Keratinocyte (primary cell): ENCODE measurements at regions not wholly inside any gene's neighbourhood (a gene's known extent, or its start where the extent isn't known, plus 50 kb on each side); places are given as distances from the start of the nearest gene placed in this dataset.
A peak's percentile ranks its signal among the peaks of the same experiment; 100 is the strongest.

Source experiments
- DNase-seq: peaks from one replicate; pipeline ENCODE4 v3.0.0-alpha.2; 2011; ENCODE audit warnings: low read depth, missing footprints, low spot score
- FAIRE-seq: peaks from 2 replicates; lab custom pipeline; 2011; peaks lifted over from hg19 to GRCh38; lab: Jason Lieb, UNC
- H2AFZ ChIP-seq: 2 replicates; pipeline ENCODE4 v1.6.0; 2012; ENCODE audit warnings: low read length, control low read depth, inconsistent platforms; ENCODE audit not compliant: control insufficient read depth
- H3K27ac ChIP-seq: 2 replicates; pipeline ENCODE4 v1.5.1; 2011; ENCODE audit warnings: low read length; ENCODE audit not compliant: control insufficient read depth, insufficient read depth
- H3K27me3 ChIP-seq: 3 replicates; pipeline ENCODE4 v1.6.0; 2011; ENCODE audit warnings: low read length; ENCODE audit not compliant: control insufficient read depth, insufficient read depth; ENCODE audit errors: extremely low read depth
- H3K36me3 ChIP-seq, 2 experiments: 2 replicates in 1 of 2; 3 replicates in 1 of 2; pipeline ENCODE4 v1.5.1; 2011; ENCODE audit warnings: low read length in 2 of 2, mild to moderate bottlenecking in 1 of 2; ENCODE audit not compliant: control insufficient read depth in 2 of 2, insufficient read depth in 2 of 2; ENCODE audit errors: extremely low read depth in 1 of 2
- H3K4me1 ChIP-seq: 3 replicates; pipeline ENCODE4 v1.5.1; 2011; ENCODE audit warnings: low read length; ENCODE audit not compliant: control insufficient read depth, insufficient read depth; ENCODE audit errors: extremely low read depth
- H3K4me2 ChIP-seq: 3 replicates; pipeline ENCODE4 v1.6.0; 2011; ENCODE audit warnings: low read depth, low read length; ENCODE audit not compliant: control insufficient read depth, insufficient read depth; ENCODE audit errors: extremely low read depth
- H3K4me3 ChIP-seq, 3 experiments: fragments of 200-600 bp in 1 of 3; sonication (generic) in 1 of 3; 2 replicates in 2 of 3; 3 replicates in 1 of 3; pipeline ENCODE4 v1.5.1; 2011 to 2016; ENCODE audit warnings: low read length in 3 of 3, mild to moderate bottlenecking in 3 of 3, control low read depth in 2 of 3, inconsistent platforms in 1 of 3, low read depth in 1 of 3, mixed read lengths in 1 of 3, mixed run types in 1 of 3, moderate library complexity in 1 of 3; ENCODE audit not compliant: control insufficient read depth in 2 of 3, insufficient read depth in 2 of 3; ENCODE audit errors: extremely low read depth in 1 of 3
- H3K79me2 ChIP-seq: 2 replicates; pipeline ENCODE4 v1.6.0; 2012; ENCODE audit warnings: low read length; ENCODE audit not compliant: control insufficient read depth, insufficient read depth
- H3K9ac ChIP-seq: 3 replicates; pipeline ENCODE4 v1.6.0; 2011; ENCODE audit warnings: low read length; ENCODE audit not compliant: control insufficient read depth, insufficient read depth; ENCODE audit errors: extremely low read depth
- H3K9me1 ChIP-seq: 3 replicates; pipeline ENCODE4 v1.6.0; 2011; ENCODE audit warnings: low read length; ENCODE audit not compliant: control insufficient read depth, insufficient read depth; ENCODE audit errors: extremely low read depth
- H3K9me3 ChIP-seq: 2 replicates; pipeline ENCODE4 v1.5.1; 2012; ENCODE audit warnings: low read depth, low read length; ENCODE audit not compliant: control insufficient read depth
- H4K20me1 ChIP-seq: 3 replicates; pipeline ENCODE4 v1.6.0; 2011; ENCODE audit warnings: low read length; ENCODE audit not compliant: control insufficient read depth, insufficient read depth; ENCODE audit errors: extremely low read depth
- CTCF ChIP-seq, 3 experiments: IDR thresholded peaks in 1 of 3; conservative IDR thresholded peaks in 1 of 3; optimal IDR thresholded peaks in 1 of 3; 2 replicates in 2 of 3; 3 replicates in 1 of 3; pipeline versions ENCODE3 to v1.5.1; 2011; ENCODE audit warnings: low read length in 3 of 3, mild to moderate bottlenecking in 3 of 3, moderate library complexity in 2 of 3, control low read depth in 1 of 3, inconsistent platforms in 1 of 3; ENCODE audit not compliant: insufficient read depth in 2 of 3; ENCODE audit errors: extremely low read depth in 1 of 3
- EZH2 ChIP-seq: IDR thresholded peaks from one replicate; pipeline ENCODE4 v1.6.1; 2012; ENCODE audit warnings: inconsistent platforms, mild to moderate bottlenecking, low read length, moderate library complexity
- dilution Hi-C: fragments of 300-500 bp; cut with MboI; formaldehyde crosslinking; loops from one replicate; pipeline ENCODE4 v1.7.0; 2020; ENCODE audit warnings: low sequenced_read_pairs; ENCODE audit not compliant: extremely low pct_ligation_motif_present

- FAIRE-seq (no peak), DNase-seq (no peak)
- Histone ChIP-seq H4K20me1 (no peaks in the 10 kb centered on the region), H3K36me3 (no peaks in the 10 kb centered on the region), H3K79me2 (no peaks in the 10 kb centered on the region), H3K9me1 (no peaks in the 10 kb centered on the region), H3K4me3 (peak overlapping the region in 2 of 3 experiments; percentile 43 to 58), H3K9me3 (no peaks in the 10 kb centered on the region), H3K27me3 (no peaks in the 10 kb centered on the region), H3K4me1 (peaks cover 20% of the 10 kb centered on the region), H2AFZ (peak overlapping the region; percentile 94), H3K27ac (peak overlapping the region; percentile 65), H3K9ac (no peak overlapping the region), H3K4me2 (peak overlapping the region; percentile 93)
- TF ChIP-seq EZH2 (no peak), CTCF (optimal IDR thresholded peaks at IDR 0.05 in 1 of 3, IDR thresholded peaks at IDR 0.05 in 1 of 3, conservative IDR thresholded peaks at IDR 0.05 in 1 of 3; ENCODE audit: extremely low read depth in 1 of 3, insufficient read depth in 2 of 3, low read length in 3 of 3) (no peak)
- dilution Hi-C loops: no loop called here
Observed at GRCh38 chr9:71515107-71515506, 253.2 kb downstream of the CEMIP2 start.

- H3K9me3 ChIP-seq: no peaks in the 10 kb centered on the region
- H3K36me3 ChIP-seq: no peaks in the 10 kb centered on the region
- H3K4me1 ChIP-seq: peaks cover 24% of the 10 kb centered on the region
- TF ChIP-seq EZH2 (no peak), CTCF (optimal IDR thresholded peaks at IDR 0.05 in 1 of 3, IDR thresholded peaks at IDR 0.05 in 1 of 3, conservative IDR thresholded peaks at IDR 0.05 in 1 of 3; ENCODE audit: extremely low read depth in 1 of 3, insufficient read depth in 2 of 3, low read length in 3 of 3) (no peak)
- peak overlapping the region; percentile 93 for H3K4me2 ChIP-seq
- H3K79me2 ChIP-seq: no peaks in the 10 kb centered on the region
- no peaks in the 10 kb centered on the region for H3K27me3 ChIP-seq
- no peaks in the 10 kb centered on the region for H3K9me1 ChIP-seq
- H3K27ac ChIP-seq: peak overlapping the region; percentile 65
- H3K9ac ChIP-seq: peak overlapping the region; percentile 3
- peak overlapping the region; percentile 94 for H2AFZ ChIP-seq
- no peaks in the 10 kb centered on the region for H4K20me1 ChIP-seq
- FAIRE-seq (peak; percentile 98), DNase-seq (peak; percentile 45)
- H3K4me3 ChIP-seq: peak overlapping the region in 2 of 3 experiments; percentile 43 to 58
- dilution Hi-C loops: no loop called here
Observed at GRCh38 chr9:71514344-71514975, 253.9 kb downstream of the CEMIP2 start.
